Hepatocyte (in vitro differentiated cells): ENCODE measurements at regions not wholly inside any gene's neighbourhood (a gene's known extent, or its start where the extent isn't known, plus 50 kb on each side); places are given as distances from the start of the nearest gene placed in this dataset.

Source experiments
- CTCF ChIP-seq: fragments of 200-600 bp; sonication (generic); IDR thresholded peaks from 2 replicates; pipeline ENCODE4 v1.5.1; 2016; ENCODE audit warnings: antibody characterized with exemption, mild to moderate bottlenecking; ENCODE audit not compliant: poor library complexity
- EZH2 ChIP-seq: fragments of 200-600 bp; sonication (generic); IDR thresholded peaks from 2 replicates; pipeline ENCODE4 v1.6.1; 2016; ENCODE audit warnings: antibody characterized with exemption, mild to moderate bottlenecking, borderline replicate concordance
- EZH2phosphoT487 ChIP-seq: fragments of 200-600 bp; sonication (generic); IDR thresholded peaks from one replicate; pipeline ENCODE4 v1.6.1; 2018; ENCODE audit warnings: antibody characterized with exemption, mild to moderate bottlenecking, low read depth, moderate library complexity; ENCODE audit not compliant: unreplicated experiment, severe bottlenecking

DNA sequence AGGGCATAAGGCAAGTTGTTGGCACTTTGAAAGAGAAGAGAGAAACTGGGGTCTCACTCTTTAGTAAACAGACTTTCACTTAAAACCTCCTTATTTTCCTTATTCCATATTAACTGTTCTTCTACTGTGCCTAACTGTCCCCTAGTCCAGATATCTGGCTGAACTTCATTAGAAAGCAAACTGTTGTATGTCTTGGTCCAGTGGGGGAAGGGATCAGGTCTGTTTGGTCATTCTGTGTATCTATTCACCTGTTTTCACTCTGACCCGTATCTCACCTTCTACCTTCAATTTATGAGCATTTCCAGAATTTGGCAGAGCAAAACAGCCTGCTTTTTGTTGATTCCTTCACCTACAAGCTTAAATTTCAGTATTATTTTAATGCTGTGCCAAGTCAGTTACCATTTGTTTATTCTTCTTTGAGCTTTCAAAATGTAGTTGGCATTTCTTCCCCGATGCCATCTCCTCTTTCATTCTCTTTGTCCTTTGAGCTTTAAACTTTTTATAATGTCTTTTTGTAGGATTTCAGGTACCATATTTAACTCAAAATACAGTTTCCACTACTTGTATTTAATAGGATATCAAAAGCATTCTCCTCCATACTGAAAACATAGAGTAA is 188.6 kb upstream of the PPARGC1A start:
- TF ChIP-seq CTCF (no peak), EZH2 (no peak), EZH2phosphoT487 (no peak)
